ENCODE measurements at regions not wholly inside any gene's neighbourhood (a gene's known extent, or its start where the extent isn't known, plus 50 kb on each side); places are given as distances from the start of the nearest gene placed in this dataset.
A peak's percentile ranks its signal among the peaks of the same experiment; 100 is the strongest.

GRCh38 chr1:112320058-112320457 is 76.0 kb upstream of the CTTNBP2NL start:
- in situ Hi-C loops (cut with MboI; ENCODE audit: low sequenced_read_pairs in 4 of 4), result no loop called here
- DNase-seq (no peak), ATAC-seq (no peak)
- no peak for TF ChIP-seq POLR2A (IDR thresholded peaks at IDR 0.05)
- TF ChIP-seq, protein P1, sequence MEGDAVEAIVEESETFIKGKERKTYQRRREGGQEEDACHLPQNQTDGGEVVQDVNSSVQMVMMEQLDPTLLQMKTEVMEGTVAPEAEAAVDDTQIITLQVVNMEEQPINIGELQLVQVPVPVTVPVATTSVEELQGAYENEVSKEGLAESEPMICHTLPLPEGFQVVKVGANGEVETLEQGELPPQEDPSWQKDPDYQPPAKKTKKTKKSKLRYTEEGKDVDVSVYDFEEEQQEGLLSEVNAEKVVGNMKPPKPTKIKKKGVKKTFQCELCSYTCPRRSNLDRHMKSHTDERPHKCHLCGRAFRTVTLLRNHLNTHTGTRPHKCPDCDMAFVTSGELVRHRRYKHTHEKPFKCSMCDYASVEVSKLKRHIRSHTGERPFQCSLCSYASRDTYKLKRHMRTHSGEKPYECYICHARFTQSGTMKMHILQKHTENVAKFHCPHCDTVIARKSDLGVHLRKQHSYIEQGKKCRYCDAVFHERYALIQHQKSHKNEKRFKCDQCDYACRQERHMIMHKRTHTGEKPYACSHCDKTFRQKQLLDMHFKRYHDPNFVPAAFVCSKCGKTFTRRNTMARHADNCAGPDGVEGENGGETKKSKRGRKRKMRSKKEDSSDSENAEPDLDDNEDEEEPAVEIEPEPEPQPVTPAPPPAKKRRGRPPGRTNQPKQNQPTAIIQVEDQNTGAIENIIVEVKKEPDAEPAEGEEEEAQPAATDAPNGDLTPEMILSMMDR (IDR thresholded peaks at IDR 0.05 in 4 of 5, conservative IDR thresholded peaks at IDR 0.05 in 1 of 5), result no peak
- no peaks in the 10 kb centered on the region for H3K36me3 ChIP-seq
- no peak overlapping the region for H3K27ac ChIP-seq
- peaks cover 0 to 3% (median 0%) of the 10 kb centered on the region in 3 donors for H3K27me3 ChIP-seq
- intact Hi-C loops (cut with DNase I; ENCODE audit: low total_unique reads), result no loop called here
- H3K9me3 ChIP-seq, result no peaks in the 10 kb centered on the region
- no peaks in the 10 kb centered on the region for H3K4me1 ChIP-seq
- no peak overlapping the region for H3K4me3 ChIP-seq

- in situ Hi-C loops (cut with MboI; ENCODE audit: low sequenced_read_pairs in 4 of 4), result no loop called here
- no peaks in the 10 kb centered on the region for H3K9me3 ChIP-seq
- H3K4me3 ChIP-seq, result no peak overlapping the region
- no peak for ATAC-seq
- H3K27me3 ChIP-seq, result peaks cover 0 to 3% (median 0%) of the 10 kb centered on the region in 3 donors
- DNase-seq, result no peak
- H3K4me1 ChIP-seq, result no peaks in the 10 kb centered on the region
- intact Hi-C loops (cut with DNase I; ENCODE audit: low total_unique reads), result no loop called here
- H3K36me3 ChIP-seq, result no peaks in the 10 kb centered on the region
- TF ChIP-seq, protein P1 (IDR thresholded peaks at IDR 0.05 in 4 of 5, conservative IDR thresholded peaks at IDR 0.05 in 1 of 5), result no peak
- no peak for TF ChIP-seq POLR2A (IDR thresholded peaks at IDR 0.05)
- no peak overlapping the region for H3K27ac ChIP-seq
These were observed 74.0 kb upstream of the CTTNBP2NL start for GRCh38 chr1:112322018-112322417.

GRCh38 chr1:112322983-112323678 is 72.9 kb upstream of the CTTNBP2NL start:
- Histone ChIP-seq H3K27ac (no peak overlapping the region), H3K4me3 (no peak overlapping the region), H3K27me3 (peaks cover 0 to 3% (median 0%) of the 10 kb centered on the region in 3 donors), H3K36me3 (no peaks in the 10 kb centered on the region), H3K9me3 (no peaks in the 10 kb centered on the region), H3K4me1 (no peaks in the 10 kb centered on the region)
- intact Hi-C loops (cut with DNase I; ENCODE audit: low total_unique reads) (no loop called here), in situ Hi-C loops (cut with MboI; ENCODE audit: low sequenced_read_pairs in 4 of 4) (no loop called here)
- DNase-seq (no peak), ATAC-seq (no peak)
- TF ChIP-seq, protein P1 (IDR thresholded peaks at IDR 0.05 in 4 of 5, conservative IDR thresholded peaks at IDR 0.05 in 1 of 5), result no peak
- no peak for TF ChIP-seq POLR2A (IDR thresholded peaks at IDR 0.05)

DNA sequence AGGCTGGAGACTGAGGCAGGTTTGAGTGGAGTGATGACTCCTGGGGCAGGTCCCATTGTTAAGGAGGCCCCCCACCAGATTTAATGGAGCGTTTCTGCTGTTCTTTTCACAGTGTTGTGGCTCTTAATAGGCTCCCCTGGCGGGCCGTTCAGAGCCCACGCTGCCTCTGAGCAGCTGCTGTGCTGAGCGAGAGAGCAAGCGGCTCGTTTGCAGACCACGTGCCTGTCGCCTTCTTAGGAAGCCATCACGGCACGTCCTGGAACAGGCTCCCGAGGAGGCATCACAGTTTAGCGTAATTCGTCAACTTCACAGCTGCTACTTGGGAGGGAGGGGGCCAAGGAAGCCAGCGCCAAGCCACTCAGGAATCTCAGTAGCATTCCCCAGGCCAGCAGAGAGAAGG is 70.5 kb upstream of the CTTNBP2NL start:
- in situ Hi-C loops (cut with MboI; ENCODE audit: low sequenced_read_pairs in 4 of 4), result loop anchor here in 2 of 4 donors (25.0 kb wide), 2 partner anchors 513 to 538 kb away; no protein-coding TSS in a partner anchor
- DNase-seq (no peak), ATAC-seq (peak in 1 of 2 donors; percentile 30)
- Histone ChIP-seq H3K4me3 (no peak overlapping the region), H3K9me3 (no peaks in the 10 kb centered on the region), H3K27me3 (peaks cover 0 to 3% (median 0%) of the 10 kb centered on the region in 3 donors), H3K36me3 (no peaks in the 10 kb centered on the region), H3K27ac (no peak overlapping the region), H3K4me1 (no peaks in the 10 kb centered on the region)
- intact Hi-C loops (cut with DNase I; ENCODE audit: low total_unique reads), result loop anchor here (1.0 kb wide), 1 partner anchor 39 kb away; no protein-coding TSS in a partner anchor
- no peak for TF ChIP-seq POLR2A (IDR thresholded peaks at IDR 0.05)
- TF ChIP-seq, protein P1 (IDR thresholded peaks at IDR 0.05 in 4 of 5, conservative IDR thresholded peaks at IDR 0.05 in 1 of 5), result no peak
